ENCODE measurements at regions not wholly inside any gene's neighbourhood (a gene's known extent, or its start where the extent isn't known, plus 50 kb on each side); places are given as distances from the start of the nearest gene placed in this dataset.

GRCh38 chr12:83313322-83313721, 626.6 kb downstream of the TMTC2 start:
- TF ChIP-seq, protein P1, sequence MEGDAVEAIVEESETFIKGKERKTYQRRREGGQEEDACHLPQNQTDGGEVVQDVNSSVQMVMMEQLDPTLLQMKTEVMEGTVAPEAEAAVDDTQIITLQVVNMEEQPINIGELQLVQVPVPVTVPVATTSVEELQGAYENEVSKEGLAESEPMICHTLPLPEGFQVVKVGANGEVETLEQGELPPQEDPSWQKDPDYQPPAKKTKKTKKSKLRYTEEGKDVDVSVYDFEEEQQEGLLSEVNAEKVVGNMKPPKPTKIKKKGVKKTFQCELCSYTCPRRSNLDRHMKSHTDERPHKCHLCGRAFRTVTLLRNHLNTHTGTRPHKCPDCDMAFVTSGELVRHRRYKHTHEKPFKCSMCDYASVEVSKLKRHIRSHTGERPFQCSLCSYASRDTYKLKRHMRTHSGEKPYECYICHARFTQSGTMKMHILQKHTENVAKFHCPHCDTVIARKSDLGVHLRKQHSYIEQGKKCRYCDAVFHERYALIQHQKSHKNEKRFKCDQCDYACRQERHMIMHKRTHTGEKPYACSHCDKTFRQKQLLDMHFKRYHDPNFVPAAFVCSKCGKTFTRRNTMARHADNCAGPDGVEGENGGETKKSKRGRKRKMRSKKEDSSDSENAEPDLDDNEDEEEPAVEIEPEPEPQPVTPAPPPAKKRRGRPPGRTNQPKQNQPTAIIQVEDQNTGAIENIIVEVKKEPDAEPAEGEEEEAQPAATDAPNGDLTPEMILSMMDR (conservative IDR thresholded peaks at IDR 0.05; ENCODE audit: low read depth, low read length) = no peak
- TF ChIP-seq POLR2A (IDR thresholded peaks at IDR 0.05; ENCODE audit: low read depth, low read length) (no peak), MAZ (IDR thresholded peaks at IDR 0.05; ENCODE audit: borderline replicate concordance, low read depth, low read length) (no peak)

Data from IMR-90 (cell line).